OCI-LY1 (cell line): ENCODE measurements at regions not wholly inside any gene's neighbourhood (a gene's known extent, or its start where the extent isn't known, plus 50 kb on each side); places are given as distances from the start of the nearest gene placed in this dataset.

ENCODE experiments used
- CTCF ChIP-seq: fragments of 200-600 bp; sonication (generic), shearing (Covaris generic); IDR thresholded peaks from 2 replicates; pipeline ENCODE4 v1.5.1; 2017; ENCODE audit warnings: mild to moderate bottlenecking, antibody characterized with exemption, low read length, moderate library complexity, mixed read lengths
- EZH2 ChIP-seq: fragments of 200-600 bp; sonication (generic), shearing (Covaris generic); IDR thresholded peaks from 2 replicates; pipeline ENCODE4 v1.8.0; 2017; ENCODE audit warnings: borderline replicate concordance, mixed run types, mild to moderate bottlenecking, antibody characterized with exemption, low read length, moderate library complexity, mixed read lengths

GRCh38 chrX:20718592-20719380, 452.1 kb upstream of the RPS6KA3 start:
- TF ChIP-seq CTCF: no peak
- TF ChIP-seq EZH2: no peak
